IPS-18a (cell line): ENCODE measurements at regions not wholly inside any gene's neighbourhood (a gene's known extent, or its start where the extent isn't known, plus 50 kb on each side); places are given as distances from the start of the nearest gene placed in this dataset.

Experiments
- H3K27ac ChIP-seq: one replicate; pipeline ENCODE4 v1.5.1; 2013; ENCODE audit warnings: low read length
- H3K27me3 ChIP-seq: one replicate; pipeline ENCODE4 v1.6.1; 2013; ENCODE audit warnings: mild to moderate bottlenecking, low read length; ENCODE audit not compliant: control insufficient read depth, insufficient read depth
- H3K36me3 ChIP-seq: one replicate; pipeline ENCODE4 v1.6.1; 2013; ENCODE audit warnings: low read depth, low read length; ENCODE audit not compliant: control insufficient read depth
- H3K4me1 ChIP-seq: one replicate; pipeline ENCODE4 v1.6.1; 2013; ENCODE audit warnings: low read depth, low read length; ENCODE audit not compliant: control insufficient read depth
- H3K4me3 ChIP-seq: one replicate; pipeline ENCODE4 v1.5.1; 2013; ENCODE audit warnings: low read length
- H3K9ac ChIP-seq: one replicate; pipeline ENCODE4 v1.6.1; 2013; ENCODE audit warnings: mild to moderate bottlenecking, low read length, moderate library complexity
- H3K9me3 ChIP-seq: one replicate; pipeline ENCODE4 v1.6.1; 2013; ENCODE audit warnings: low read depth, low read length; ENCODE audit not compliant: control insufficient read depth

DNA sequence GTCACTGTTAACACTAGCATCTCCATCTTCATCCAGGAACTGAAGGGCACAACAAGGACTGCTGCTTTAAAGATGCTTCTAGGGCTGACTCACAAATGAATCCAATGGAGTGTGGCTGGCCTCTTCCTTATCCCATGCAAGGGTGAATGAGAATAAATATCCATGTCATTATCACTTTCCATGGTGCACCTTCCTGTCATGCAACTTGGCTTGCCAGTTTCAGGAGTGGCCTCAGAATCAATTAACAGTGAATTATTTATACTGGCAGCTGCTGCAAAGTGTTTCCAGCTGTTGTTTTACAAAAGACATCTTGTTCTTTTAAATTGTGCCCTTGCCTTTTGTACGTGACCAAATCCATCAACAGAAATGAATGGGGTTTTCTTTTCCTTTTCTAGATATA lies 499.3 kb upstream of the TMEM132C start:
- H3K4me1 ChIP-seq: no peaks in the 10 kb centered on the region
- H3K36me3 ChIP-seq: no peaks in the 10 kb centered on the region
- H3K27me3 ChIP-seq: no peaks in the 10 kb centered on the region
- peaks cover 17% of the 10 kb centered on the region for H3K9me3 ChIP-seq
- H3K9ac ChIP-seq: no peak overlapping the region
- H3K27ac ChIP-seq: no peak overlapping the region
- H3K4me3 ChIP-seq: no peak overlapping the region

- no peaks in the 10 kb centered on the region for H3K4me1 ChIP-seq
- H3K9me3 ChIP-seq: peaks cover 14% of the 10 kb centered on the region
- H3K36me3 ChIP-seq: no peaks in the 10 kb centered on the region
- no peaks in the 10 kb centered on the region for H3K27me3 ChIP-seq
- no peak overlapping the region for H3K27ac ChIP-seq
- H3K4me3 ChIP-seq: no peak overlapping the region
- H3K9ac ChIP-seq: no peak overlapping the region
Observed at GRCh38 chr12:127770118-127770517, 496.9 kb upstream of the TMEM132C start.

GRCh38 chr12:127771546-127771945 lies 495.4 kb upstream of the TMEM132C start:
- Histone ChIP-seq H3K4me1 (no peaks in the 10 kb centered on the region), H3K9ac (no peak overlapping the region), H3K4me3 (no peak overlapping the region), H3K27me3 (no peaks in the 10 kb centered on the region), H3K36me3 (no peaks in the 10 kb centered on the region), H3K9me3 (peaks cover 14% of the 10 kb centered on the region), H3K27ac (no peak overlapping the region)

- H3K9me3 ChIP-seq: peaks cover 9% of the 10 kb centered on the region
- H3K36me3 ChIP-seq: no peaks in the 10 kb centered on the region
Observed at GRCh38 chr12:127773520-127773919, 493.4 kb upstream of the TMEM132C start.

DNA sequence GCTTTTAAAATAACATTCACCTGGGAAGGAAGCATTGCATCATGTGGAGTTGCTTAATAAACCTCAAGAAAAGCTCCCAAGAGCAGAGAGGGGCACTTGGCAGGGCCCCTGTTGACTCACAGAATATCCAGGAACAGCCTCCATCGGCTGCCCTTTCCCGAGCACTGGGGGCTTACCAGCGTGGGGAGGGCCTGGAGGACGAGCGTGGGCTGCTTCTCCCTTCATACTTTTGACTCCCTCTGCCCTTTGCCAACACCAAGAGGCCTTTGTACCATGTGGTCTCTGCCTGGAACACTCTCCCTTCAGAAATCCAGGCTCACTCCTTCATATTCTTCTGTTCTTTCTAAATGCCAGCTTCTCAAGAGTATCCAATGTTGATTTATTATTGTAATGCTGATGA lies 492.1 kb upstream of the TMEM132C start:
- H3K27me3 ChIP-seq: no peaks in the 10 kb centered on the region
- no peak overlapping the region for H3K9ac ChIP-seq
- no peak overlapping the region for H3K27ac ChIP-seq
- no peaks in the 10 kb centered on the region for H3K4me1 ChIP-seq
- no peaks in the 10 kb centered on the region for H3K36me3 ChIP-seq
- peaks cover 15% of the 10 kb centered on the region for H3K9me3 ChIP-seq
- H3K4me3 ChIP-seq: no peak overlapping the region

More at GRCh38 chr12:127773520-127773919, 493.4 kb upstream of the TMEM132C start:
- H3K4me1 ChIP-seq: no peaks in the 10 kb centered on the region
- H3K27me3 ChIP-seq: no peaks in the 10 kb centered on the region
- no peak overlapping the region for H3K9ac ChIP-seq
- no peak overlapping the region for H3K27ac ChIP-seq
- no peak overlapping the region for H3K4me3 ChIP-seq

DNA sequence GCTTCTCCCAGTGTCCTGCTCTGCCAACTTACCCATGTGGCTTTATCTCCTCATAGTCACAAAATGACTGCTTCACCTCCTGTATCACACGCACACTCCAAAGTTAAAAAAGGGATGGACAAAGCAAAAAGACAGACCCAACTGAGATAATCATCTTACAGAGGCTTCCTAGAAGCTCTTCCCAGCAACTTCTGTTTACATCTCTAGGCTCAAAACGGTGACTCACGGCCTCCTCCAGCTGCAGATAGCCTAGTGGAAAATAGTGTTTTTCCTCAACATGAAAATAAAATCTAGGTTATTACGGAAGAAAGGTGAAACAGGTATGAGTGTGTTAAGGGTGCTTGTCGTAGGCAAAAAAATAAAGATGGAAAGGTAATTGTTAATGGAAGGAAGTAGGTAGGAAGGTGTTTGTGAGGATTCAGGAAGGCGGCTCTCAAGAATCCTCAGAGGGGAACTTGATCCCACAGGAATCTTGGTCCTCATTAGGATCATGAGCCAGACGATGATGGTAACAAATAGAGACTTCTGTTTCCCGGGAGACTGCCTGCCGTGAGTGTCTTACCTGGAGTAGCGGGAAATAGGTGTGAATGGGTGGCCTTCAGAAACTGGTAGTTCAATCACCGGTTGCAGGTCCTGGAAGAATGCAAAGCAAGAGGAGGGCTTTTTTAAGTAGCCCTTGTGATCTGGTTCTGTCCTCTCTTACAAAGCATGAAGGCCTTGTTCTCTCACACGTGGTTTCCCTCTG lies 487.5 kb upstream of the TMEM132C start:
- Histone ChIP-seq H3K4me1 (no peaks in the 10 kb centered on the region), H3K27me3 (no peaks in the 10 kb centered on the region), H3K27ac (no peak overlapping the region), H3K9ac (no peak overlapping the region), H3K9me3 (peaks cover 9% of the 10 kb centered on the region), H3K4me3 (no peak overlapping the region), H3K36me3 (no peaks in the 10 kb centered on the region)

DNA sequence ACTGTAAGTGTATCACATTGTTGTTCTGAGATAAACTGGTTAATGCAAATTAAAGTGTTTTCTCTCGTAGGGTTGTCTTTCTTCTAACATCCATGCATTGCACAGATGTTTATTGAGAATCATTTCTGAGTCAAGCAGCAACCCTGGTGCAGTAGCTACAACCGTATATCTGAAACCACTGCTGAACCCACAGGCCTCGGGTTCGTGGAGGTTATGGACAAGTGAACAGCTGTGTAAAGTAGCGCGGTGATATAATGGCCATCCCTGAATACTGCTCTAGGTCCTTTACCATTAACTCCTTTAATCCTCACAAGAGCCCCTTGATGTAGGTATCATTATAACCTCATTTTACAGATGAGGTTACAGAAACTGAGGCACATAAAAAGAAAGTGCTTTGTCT lies 486.1 kb upstream of the TMEM132C start:
- no peaks in the 10 kb centered on the region for H3K4me1 ChIP-seq

DNA sequence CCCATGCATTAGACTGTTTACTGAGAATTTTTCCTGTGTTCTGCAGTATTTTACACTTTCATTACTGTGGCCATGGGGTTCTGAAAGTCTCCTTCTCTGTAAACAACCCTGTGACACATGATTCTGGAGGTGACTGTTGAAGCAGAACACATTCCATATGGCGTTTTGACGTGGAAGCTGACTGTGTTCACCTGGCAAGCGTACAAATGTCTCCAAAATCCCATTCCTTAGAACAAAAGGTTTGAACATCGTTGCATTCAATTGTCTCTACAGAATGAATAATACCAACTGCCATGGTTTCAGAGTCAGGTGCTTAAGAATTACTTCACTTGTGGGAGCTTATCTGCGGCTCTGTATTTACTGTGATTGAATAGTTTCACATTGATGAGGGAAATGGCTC lies 485.6 kb upstream of the TMEM132C start:
- no peak overlapping the region for H3K9ac ChIP-seq
- H3K4me1 ChIP-seq: no peaks in the 10 kb centered on the region
- no peaks in the 10 kb centered on the region for H3K27me3 ChIP-seq

More for the DNA sequence above, 486.1 kb upstream of the TMEM132C start:
- no peak overlapping the region for H3K27ac ChIP-seq
- H3K36me3 ChIP-seq: no peaks in the 10 kb centered on the region
- no peak overlapping the region for H3K4me3 ChIP-seq
- H3K9ac ChIP-seq: no peak overlapping the region
- no peaks in the 10 kb centered on the region for H3K27me3 ChIP-seq
- H3K9me3 ChIP-seq: peaks cover 9% of the 10 kb centered on the region

DNA sequence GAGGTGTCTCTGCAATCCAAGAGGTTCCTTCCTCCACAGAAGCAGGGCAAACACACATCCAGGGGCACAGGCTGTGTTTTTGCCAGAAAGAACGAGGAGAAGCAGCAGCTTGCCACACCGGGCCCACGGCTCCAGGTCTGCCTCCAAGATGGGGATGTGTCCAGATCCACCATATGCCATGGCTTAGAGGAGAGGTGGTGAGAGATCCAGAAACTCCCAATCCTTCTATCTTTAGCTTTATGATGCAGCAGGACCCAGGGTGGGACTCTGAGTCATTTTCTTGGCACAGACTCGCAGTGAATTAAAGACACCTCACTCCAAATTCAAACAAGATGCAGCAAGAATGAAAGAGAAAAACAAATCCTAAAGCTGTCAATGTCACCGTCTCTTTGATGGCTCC lies 481.4 kb upstream of the TMEM132C start:
- Histone ChIP-seq H3K27ac (no peak overlapping the region), H3K4me3 (no peak overlapping the region), H3K4me1 (no peaks in the 10 kb centered on the region), H3K9me3 (peaks cover 11% of the 10 kb centered on the region), H3K36me3 (no peaks in the 10 kb centered on the region), H3K9ac (no peak overlapping the region), H3K27me3 (no peaks in the 10 kb centered on the region)

More for the DNA sequence above, 485.6 kb upstream of the TMEM132C start:
- Histone ChIP-seq H3K9me3 (peaks cover 9% of the 10 kb centered on the region), H3K36me3 (no peaks in the 10 kb centered on the region), H3K4me3 (no peak overlapping the region), H3K27ac (no peak overlapping the region)

- Histone ChIP-seq H3K4me1 (no peaks in the 10 kb centered on the region), H3K9me3 (peaks cover 15% of the 10 kb centered on the region), H3K27ac (no peak overlapping the region), H3K4me3 (no peak overlapping the region), H3K9ac (no peak overlapping the region), H3K36me3 (no peaks in the 10 kb centered on the region), H3K27me3 (no peaks in the 10 kb centered on the region)
Observed at GRCh38 chr12:127785986-127786590, 480.9 kb upstream of the TMEM132C start.

DNA sequence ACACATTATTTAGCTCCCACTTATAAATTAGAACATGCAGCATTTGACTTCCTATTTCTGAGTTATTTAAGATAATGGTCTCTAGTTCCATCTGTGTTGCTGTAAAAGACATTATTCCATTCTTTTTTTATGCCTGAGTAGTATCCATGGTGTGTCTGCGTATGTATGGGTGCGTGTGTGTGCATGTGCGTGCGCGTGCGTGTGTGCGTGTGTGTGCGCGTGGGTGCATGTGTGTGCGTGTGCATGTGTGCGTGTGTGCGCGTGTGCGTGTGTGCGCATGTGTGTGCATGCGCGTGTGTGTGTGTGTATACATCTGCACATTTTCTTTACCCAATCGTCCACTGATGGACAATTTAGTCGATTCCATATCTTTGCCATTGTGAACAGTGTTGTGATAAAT lies 479.4 kb upstream of the TMEM132C start:
- Histone ChIP-seq H3K27me3 (no peaks in the 10 kb centered on the region), H3K36me3 (no peaks in the 10 kb centered on the region), H3K9me3 (peaks cover 18% of the 10 kb centered on the region), H3K4me3 (no peak overlapping the region), H3K4me1 (no peaks in the 10 kb centered on the region), H3K9ac (no peak overlapping the region), H3K27ac (no peak overlapping the region)

DNA sequence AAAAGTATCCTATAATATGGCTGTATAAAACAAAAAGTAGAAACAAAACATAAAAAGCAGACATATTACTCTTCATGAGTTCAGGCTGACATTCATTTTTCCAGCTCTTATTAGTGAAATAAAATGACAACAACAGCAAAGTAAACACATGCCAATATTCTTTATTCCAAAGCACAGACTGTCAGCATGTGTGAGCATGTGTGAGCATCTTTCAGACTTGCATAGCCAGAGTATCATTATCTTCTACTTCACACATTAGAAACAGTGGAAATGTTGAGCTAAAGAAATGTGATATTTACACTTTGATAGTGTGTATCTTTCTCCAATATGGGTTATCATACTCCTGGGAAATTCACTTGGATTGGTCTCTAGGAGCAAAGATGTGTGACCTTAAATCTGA lies 476.6 kb upstream of the TMEM132C start:
- no peaks in the 10 kb centered on the region for H3K27me3 ChIP-seq
- H3K9me3 ChIP-seq: peaks cover 20% of the 10 kb centered on the region
- H3K36me3 ChIP-seq: no peaks in the 10 kb centered on the region
- no peaks in the 10 kb centered on the region for H3K4me1 ChIP-seq
- H3K27ac ChIP-seq: no peak overlapping the region
- no peak overlapping the region for H3K4me3 ChIP-seq
- H3K9ac ChIP-seq: no peak overlapping the region
